ENCODE measurements at regions not wholly inside any gene's neighbourhood (a gene's known extent, or its start where the extent isn't known, plus 50 kb on each side); places are given as distances from the start of the nearest gene placed in this dataset.

DNA sequence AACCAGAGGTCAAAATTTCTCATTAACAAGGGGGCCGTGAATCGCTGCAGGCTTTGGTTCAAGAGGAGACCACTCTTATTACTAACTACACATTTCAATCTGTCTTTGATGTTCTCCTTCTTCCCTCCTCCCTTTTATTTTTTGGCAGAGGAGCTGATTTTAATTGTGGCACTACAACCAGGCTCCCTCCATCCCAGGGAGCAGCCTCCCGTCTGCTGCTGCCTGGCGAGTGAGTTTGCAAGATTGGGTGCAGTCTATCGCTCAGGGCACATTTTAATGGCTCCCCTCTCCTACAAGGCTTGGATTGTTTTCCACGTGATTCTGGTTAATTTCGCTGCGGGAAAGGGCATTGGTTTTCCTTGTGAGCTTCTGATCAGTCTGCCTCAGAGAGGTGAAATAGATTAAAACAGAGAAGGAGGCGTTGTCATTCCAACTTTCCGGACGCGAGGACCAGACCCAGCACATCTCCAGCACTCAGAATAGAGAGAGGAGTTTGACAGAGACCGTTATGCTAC, 81.4 kb downstream of the KCTD15 start:
- no peak for TF ChIP-seq TARDBP (IDR thresholded peaks at IDR 0.05)
- TF ChIP-seq HDGF (IDR thresholded peaks at IDR 0.05; ENCODE audit: borderline replicate concordance), result no peak
- TF ChIP-seq FOXK2 (IDR thresholded peaks at IDR 0.05), result no peak
- TF ChIP-seq SUZ12 (IDR thresholded peaks at IDR 0.05), result no peak
- TF ChIP-seq L3MBTL2 (conservative IDR thresholded peaks at IDR 0.05), result no peak
- TF ChIP-seq BHLHE40 (IDR thresholded peaks at IDR 0.05; ENCODE audit: borderline replicate concordance), result no peak
- no peak for TF ChIP-seq ELF4 (IDR thresholded peaks at IDR 0.05)
- TF ChIP-seq FOXM1 (IDR thresholded peaks at IDR 0.05; ENCODE audit: borderline replicate concordance), result no peak
- no peak for TF ChIP-seq SP1 (IDR thresholded peaks at IDR 0.05)
- no peak for TF ChIP-seq LEF1 (IDR thresholded peaks at IDR 0.05; ENCODE audit: borderline replicate concordance)
- TF ChIP-seq FOXA1 (IDR thresholded peaks at IDR 0.05), result no peak
- TF ChIP-seq ARNT (IDR thresholded peaks at IDR 0.05), result no peak

Measured in HEK293T (cell line).